GM12874 (cell line): ENCODE measurements at regions not wholly inside any gene's neighbourhood (a gene's known extent, or its start where the extent isn't known, plus 50 kb on each side); places are given as distances from the start of the nearest gene placed in this dataset.

Experiments used
- CTCF ChIP-seq: IDR thresholded peaks from 2 replicates; pipeline ENCODE4 v1.5.1; 2011; ENCODE audit warnings: low read depth, mild to moderate bottlenecking, control low read depth, low read length, moderate library complexity; ENCODE audit not compliant: insufficient read depth

GRCh38 chr14:51334566-51334965, 94.5 kb downstream of the TMX1 start:
- no peak for TF ChIP-seq CTCF

- no peak for TF ChIP-seq CTCF
These were observed 95.5 kb downstream of the TMX1 start for GRCh38 chr14:51335531-51335930.

GRCh38 chr14:51335961-51336723, 96.1 kb downstream of the TMX1 start:
- no peak for TF ChIP-seq CTCF

GRCh38 chr14:51336734-51337133, 96.7 kb downstream of the TMX1 start:
- TF ChIP-seq CTCF, result no peak

GRCh38 chr14:51337520-51337919, 97.5 kb downstream of the TMX1 start:
- TF ChIP-seq CTCF, result no peak

GRCh38 chr14:51341338-51341737, 101.3 kb downstream of the TMX1 start:
- TF ChIP-seq CTCF, result no peak

- no peak for TF ChIP-seq CTCF
These were observed 102.2 kb downstream of the TMX1 start for GRCh38 chr14:51342226-51342625.
